Cerebellar nuclear complex (tissue), 1 donor: ENCODE measurements at regions not wholly inside any gene's neighbourhood (a gene's known extent, or its start where the extent isn't known, plus 50 kb on each side); places are given as distances from the start of the nearest gene placed in this dataset.

ENCODE experiments used
- DNase-seq, 2 experiments: peaks; one replicate each; lab custom pipeline; 2025; lab: John Stamatoyannopoulos, UW

DNA sequence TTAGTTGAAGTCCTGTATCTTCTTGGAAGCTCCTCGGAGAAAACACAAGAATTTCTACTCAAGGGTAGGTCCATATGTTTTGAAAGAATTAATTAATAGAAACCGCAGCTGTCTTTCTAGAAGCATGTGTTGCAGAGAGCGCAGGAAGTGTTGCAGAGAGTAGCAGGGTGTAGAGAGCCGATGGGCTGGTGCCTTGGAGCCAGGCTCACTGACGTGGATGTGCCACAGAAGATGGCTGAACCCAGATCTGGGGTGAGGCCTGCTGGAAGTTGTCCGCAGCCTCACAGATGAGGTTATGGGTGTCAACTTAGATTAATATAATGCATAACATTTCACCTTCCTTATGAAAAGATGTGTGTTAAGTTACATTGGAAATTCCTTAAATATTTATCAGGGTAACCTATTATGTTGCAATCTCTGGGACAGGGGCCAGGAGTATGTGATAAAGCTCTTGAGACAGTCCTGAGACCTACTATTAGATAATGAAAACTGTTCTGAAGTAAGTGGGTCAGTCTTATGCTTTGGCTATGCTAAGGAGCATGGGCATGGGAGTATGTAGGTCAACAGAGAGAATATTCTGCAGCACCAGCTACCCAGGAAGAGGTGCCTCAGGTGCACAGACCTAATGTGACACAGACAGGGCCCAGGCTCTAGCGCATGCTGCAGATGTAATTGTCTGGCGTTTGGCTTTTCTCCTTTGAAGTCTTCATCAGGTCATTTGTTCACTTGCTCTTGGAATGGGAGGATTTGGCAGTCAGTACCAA is 973.3 kb downstream of the BCL11B start:
- no peak for DNase-seq

DNA sequence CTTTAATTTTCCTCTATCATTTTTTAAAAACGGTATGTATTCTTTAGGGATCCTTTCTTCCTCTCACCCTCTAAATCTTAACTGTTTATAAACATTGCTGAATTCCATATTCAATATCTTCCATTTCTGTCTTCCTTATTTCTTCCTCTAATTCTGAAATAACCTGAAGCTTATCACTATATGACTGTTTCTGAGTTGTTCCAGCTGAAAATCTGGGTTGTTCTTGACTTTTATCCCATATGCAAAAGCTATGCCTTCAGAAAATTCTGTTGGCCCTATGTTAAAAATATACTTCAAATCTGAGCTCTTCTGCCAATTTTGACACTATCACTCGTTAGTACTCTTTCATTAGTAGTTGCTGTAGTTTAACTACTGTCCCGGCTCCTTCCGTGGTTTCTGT is 970.3 kb downstream of the BCL11B start:
- no peak for DNase-seq

DNA sequence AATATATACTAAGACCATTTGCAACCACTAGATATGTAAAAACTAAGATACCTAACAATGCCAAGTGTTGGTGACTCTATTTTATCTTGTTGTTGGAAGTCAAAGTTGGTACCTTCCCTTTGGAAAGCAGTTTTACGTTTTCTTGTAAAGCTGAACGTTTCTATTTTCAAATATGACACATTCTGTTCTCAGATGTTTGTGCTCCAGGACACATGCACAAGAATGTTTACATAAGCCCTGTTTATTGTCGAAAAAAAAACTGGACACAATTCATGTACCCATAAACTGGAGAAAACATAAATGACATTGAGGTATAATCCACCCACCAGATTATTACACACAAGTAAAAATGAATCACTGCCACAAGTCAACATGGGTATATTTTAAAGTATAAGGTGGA is 967.4 kb downstream of the BCL11B start:
- DNase-seq, result no peak

DNA sequence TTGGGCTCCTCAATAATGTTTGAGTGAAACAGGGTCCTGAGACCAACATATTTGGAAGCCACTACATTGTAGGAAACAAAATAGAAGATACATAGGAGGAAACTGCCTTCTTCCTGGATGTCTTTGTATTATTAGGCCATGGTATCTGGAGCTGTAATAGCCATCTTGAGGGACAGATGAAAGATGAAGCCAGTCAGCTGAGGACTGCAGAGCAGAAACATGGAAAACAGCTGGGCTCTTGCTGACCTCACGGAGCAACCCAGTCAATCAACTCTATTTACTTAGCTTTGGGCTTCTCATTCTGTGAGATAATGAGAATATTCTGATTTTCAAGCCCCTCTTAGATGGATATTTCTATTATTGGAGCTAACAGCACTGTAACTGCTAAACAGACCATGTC is 962.4 kb downstream of the BCL11B start:
- no peak for DNase-seq

DNA sequence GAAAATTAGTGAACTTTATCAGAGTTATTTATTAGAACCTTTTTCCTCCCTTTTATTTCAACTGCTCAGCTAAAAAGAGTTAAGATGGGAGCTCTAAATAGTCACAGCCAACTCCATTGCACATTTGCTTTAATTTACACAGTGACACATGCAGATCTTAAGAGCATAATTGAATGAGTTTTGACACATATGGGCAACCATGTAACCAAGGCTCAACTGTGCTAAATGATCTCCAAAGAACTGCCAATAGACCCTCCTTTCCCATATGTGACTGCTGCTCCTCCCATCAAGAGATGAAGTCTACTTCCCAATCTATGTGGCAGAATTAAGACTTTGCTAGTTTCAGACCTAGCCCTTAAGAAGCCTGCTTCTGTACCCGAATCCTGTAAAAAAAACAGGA is 960.0 kb downstream of the BCL11B start:
- no peak for DNase-seq

DNA sequence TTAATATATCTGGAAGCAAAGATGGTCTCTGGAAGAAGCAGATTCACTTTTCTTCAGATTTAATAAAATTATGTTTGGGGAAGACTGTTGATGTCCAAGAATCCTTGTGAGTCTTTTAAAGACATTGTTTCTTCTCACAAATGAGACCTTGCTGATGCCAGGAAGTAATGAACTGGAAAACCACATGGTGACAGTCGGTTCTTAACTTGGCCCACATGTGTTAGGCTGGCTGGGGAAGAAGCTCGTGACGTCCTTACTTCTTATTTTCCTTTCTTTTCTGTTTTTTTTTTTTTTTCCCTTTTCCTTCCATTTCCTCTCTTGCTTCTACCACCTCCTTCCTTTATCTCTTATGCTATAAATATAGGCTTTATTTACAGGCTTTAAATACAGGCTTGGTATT is 950.2 kb downstream of the BCL11B start:
- no peak for DNase-seq

DNA sequence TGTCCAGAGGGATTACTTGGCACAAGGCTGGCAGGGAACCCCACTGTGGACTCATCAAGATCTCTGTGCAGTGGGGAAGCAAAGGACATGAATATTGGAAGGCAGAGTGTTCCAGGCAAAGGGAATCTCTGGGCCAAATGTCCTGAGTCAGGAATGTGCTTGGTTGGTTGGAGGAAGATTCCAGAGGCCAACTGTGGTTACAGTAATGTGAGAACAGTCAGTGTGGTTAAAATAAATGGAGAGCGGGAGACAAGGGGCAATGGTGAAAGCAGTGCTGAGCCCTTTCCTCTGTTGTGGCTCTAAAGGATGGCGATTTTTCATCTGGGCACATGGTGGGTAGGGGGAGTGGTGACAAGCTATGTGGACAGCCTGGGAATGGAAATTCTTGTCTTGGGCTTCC is 948.2 kb downstream of the BCL11B start:
- DNase-seq, result no peak

DNA sequence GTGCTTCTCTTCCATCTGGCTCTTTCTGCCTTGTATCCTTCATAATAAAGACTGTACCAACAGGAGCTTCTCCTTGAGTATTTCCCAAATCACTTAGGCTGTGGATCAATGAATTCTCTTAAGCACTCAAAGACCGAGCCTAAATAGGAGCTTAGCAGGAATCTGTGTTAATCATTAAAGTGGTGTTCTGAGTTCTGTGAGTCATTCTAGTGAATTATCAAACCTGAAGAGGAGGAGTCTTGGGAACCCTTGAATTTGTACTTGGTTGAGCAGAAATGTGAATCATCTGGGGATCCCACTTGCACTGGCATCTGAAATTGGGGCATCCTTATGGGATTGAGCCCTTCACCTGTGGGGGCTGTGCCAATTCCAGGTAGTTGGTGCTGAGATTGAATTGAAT is 946.2 kb downstream of the BCL11B start:
- DNase-seq, result no peak

DNA sequence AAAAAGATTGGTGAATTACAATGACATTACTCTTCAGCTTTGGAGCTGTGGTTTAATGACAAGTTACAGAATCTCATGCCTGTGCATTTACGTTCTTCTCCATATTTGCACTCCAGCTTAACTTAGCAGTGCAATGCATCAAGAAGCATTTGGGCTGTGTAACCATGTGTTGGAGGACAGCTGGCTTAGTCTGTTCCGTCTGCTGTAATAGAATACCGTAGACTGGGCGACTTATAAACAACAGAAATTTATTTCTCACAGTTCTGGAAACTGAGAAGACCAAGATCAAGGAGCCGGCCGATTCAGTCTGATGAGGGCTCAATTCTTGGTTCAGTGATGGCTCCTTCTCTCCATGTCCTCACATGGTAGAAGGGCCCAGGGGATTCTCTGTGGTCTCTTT is 943.5 kb downstream of the BCL11B start:
- DNase-seq, result no peak

DNA sequence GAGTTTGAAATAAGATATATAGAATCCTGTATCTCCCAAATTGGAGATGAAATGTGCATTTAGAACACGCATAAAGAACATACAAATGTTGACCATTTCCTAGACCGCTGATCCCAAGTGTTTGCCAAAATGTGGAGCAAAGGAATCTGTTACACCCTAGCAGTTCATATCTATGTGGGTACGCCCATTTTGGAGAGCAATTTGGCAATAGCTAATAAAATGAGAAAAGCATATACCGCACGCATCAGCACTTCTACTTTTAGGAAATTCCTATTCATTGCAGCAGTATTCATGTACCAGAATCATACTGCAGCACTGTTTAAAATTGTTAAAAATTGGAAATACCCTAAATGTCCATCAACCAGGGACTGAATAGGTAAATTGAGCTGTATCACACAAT is 937.8 kb downstream of the BCL11B start:
- no peak for DNase-seq

DNA sequence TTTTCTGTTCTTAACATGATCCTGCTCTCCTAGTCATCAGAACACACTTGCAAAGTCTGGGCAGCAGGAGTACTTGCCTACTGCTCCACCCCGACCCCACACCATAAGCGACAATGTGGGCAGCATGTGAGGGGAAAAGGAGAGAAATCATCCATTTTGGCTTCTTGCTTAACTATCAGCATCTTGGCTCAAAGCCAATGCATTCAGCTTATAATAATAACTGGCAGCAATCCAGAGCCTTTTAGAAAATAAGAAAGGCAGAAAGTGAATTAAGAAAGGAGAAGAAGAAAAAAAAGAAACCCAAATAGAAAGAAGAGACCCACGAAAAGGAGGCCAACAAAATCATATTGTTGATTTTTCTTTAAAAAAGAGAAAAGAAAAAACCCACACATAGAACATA is 930.8 kb downstream of the BCL11B start:
- DNase-seq, result no peak

DNA sequence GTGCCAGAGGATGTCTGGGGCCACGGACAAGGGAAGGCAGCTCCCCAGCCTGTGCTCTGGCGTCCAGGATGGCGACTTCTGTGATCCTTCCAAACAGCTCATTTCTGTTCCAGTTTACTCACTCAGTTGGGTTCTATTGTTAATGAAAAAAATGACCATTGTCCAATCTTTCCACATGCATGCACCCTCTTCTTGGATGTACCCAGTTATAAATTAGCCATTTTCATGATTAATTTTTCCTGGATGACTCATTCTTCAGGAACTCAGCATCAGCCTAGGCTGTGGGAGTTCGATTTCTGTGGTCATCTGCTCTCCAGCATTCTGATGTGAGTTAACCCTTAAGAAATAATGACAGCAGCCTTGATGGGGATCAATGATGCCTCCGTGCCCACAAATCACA is 926.8 kb downstream of the BCL11B start:
- DNase-seq, result no peak

DNA sequence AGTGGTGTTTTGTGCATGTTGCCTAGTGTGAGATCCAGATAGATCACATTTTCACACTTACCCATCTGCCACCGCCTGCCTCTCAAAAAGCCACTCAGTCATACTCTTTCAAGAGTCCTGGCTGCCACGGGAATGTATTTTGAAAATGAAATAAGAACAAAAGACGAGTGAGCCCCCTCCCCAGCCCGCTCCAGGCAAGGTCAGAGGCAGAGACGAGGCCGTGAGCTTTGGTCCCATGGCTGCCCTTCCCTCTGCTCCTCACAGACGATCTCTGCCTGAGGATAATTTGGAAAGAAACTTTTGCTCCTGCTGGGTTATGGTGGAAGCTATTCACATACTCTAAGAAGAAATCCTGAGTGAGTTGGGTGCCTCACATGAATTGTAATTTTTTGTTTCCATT is 924.3 kb downstream of the BCL11B start:
- DNase-seq, result no peak

DNA sequence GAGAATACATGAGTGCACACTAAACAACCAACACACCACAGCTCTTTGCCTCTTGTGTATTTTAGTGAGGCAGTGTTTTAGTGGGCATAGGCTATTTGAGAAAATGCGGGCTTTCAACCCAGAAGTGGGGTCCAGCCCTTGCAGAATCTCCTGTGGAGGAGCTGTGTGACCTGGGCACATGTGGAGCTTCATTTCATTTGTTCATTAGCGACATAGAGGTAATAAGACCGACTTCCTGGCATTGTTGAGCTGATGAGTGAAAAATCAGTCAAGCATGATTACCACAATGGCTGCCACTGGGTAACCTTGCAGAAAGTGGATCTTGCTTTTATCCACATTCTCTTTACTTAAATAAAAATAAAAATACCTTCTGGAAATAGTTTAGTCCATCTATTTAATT is 923.5 kb downstream of the BCL11B start:
- DNase-seq, result no peak

DNA sequence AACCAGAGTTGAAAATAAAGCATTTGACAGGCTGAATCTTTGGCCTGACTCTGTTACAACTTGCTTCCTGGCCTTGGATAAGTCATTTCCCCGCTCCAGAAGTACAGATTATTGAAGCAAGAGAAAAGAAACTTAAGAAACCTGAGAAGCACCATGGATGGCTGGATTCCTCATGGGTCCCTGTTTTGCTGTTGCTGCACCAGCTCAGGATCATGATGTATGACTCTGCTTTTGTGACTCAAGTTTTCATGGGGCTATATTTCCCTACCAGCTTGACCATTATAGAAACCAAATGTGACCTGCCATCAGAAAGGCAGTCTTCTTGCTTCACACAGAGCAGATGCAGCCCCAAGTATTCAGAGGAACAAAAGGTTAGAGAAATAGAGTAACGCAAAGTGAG is 921.8 kb downstream of the BCL11B start:
- DNase-seq, result no peak

DNA sequence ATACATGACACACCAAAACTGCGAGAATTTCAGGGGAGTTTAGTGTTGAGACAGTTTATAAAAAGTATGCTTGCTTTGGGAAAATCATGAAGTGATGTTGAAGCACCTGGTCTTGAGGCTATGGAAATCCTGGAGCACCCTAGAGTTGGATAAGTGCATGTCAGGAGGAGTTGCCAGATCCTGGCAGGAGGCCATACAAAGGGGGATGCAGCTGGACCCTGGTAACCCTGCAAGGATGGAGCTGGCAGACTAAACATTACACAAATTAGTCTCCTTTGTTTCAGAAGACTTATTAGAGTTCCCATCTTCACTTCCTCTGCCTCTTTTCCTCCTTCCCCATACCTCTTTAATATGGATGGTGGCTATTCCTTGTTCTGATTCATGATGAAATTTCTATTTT is 907.0 kb downstream of the BCL11B start:
- no peak for DNase-seq

DNA sequence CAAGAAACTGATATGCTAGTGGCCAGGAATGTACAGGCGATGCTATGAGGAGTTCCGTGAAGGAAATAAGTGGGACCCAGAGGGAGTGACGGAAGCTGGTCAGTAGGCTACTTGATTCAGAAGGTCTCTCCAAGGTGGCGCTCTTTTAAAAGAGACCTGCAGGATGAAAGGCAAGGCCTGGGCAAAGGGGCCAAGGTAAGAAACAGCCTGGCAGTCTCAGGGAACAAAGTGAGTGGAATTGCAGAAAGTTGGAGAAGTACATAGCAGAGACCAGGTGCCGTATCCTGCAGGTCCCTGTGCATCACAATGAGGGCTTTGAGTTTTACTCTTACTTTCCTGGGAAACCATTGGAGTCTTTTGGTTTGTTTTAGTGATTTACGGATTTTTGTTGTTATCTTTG is 905.6 kb downstream of the BCL11B start:
- DNase-seq, result no peak

DNA sequence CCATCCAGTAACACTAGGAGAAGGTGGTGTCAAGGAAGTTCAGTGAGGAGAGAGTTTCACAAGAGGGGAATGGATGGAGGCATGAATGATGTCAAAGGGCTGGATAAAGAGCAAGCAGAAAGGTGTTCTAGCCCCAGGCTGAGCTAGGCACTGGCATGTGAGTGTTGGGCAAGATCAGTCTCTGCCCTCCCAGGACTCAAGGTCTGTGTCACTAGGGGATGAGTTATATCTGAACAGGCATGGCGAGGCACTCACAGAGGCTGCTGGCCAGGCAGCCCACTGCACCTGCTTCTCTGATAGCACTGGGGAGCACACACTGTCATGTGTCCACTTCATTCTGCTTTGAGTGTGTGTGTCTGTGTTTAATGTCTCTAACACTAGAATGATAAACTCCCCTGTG is 903.8 kb downstream of the BCL11B start:
- DNase-seq, result no peak

DNA sequence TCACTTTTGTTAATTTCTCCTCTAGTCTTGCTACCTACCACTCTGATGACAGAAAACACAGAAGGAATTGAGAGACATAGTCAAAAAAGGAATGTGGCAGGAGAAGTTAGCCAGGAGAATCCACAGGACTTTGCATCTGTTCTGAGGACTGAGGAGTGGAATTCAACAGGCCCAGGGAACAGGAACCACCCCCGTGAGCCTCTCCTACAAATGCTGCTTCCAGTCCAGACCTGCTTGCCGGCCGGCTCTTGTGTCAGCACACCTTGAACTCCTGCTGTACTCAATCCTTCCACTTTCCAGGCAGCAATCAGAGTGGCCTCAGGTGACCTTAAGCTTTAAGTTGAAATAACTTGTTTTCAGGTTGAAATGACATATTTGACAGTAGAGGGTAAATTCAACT is 903.1 kb downstream of the BCL11B start:
- no peak for DNase-seq

DNA sequence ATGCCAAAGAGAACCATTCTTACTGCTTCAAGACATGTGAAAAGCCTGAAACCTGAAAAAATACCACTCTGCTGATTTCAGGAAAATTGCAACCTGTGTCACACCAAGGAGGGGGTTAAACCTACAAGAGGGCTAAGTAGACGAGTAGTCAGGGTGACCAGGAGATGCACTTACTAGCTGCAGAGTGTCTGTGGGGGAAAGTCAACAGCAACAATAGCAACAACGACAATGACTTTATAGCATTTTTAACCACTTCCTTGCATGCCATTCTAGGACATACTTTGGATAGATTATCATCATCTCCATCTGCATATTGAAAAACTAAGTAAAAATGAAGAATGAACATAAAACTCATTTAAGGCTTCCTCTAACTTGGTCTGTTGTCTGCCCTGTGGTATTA is 902.7 kb downstream of the BCL11B start:
- no peak for DNase-seq

DNA sequence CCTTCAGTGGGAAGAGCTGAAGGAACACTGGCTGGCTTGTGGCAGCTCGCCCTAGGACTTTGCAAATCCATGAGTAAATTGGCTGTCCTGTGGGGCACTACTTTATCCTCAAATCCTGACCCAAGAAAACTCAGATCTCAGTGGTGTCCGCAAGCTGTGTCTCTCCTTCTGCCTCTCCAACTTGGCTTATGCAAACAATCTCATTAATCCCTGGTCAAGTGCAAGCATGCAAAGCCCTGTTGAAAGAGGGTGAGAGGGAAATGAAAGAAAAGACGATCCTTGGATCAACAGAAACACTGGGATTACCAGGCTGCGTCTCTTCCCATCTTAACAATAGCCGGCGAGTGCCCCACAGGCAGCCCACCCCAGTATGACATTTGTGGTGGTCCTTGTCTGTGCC is 901.6 kb downstream of the BCL11B start:
- DNase-seq, result no peak

DNA sequence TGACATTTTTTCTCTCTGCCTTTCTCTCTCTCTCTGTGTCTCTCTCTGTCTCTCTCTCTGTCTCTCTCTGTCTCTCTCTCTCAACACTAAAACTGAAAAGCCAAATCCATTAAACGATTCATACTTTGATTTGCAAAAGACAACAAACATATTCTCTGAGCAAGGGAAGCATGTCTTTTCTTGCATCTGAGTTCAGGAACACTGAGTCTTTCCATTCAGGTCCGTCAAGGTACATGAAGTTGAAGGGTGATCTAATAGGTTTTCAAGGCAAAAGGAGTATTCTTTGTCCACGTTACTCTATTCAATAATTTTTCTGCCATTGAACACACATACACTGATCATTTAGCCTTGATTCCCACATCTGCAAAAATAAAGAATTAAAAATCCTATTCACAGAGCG is 900.9 kb downstream of the BCL11B start:
- no peak for DNase-seq

DNA sequence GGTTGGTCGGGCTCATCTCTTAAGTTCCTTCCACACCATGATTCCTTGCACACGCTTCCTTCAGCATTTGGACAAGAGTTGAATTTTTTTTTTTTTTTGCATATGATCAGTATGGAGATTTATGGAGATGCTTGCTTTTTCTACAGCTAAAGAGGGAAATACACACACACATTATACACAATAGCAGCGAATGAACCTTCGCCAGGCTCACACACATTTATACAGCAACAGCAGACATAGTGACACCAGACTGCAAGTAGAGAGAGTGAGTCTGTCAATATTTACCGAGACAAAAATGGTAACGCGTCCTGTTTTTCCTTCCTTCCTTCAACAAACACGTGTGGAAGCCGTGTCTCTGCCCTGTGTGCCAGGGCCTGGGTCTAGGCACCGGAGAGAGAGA is 897.9 kb downstream of the BCL11B start:
- DNase-seq, result no peak

DNA sequence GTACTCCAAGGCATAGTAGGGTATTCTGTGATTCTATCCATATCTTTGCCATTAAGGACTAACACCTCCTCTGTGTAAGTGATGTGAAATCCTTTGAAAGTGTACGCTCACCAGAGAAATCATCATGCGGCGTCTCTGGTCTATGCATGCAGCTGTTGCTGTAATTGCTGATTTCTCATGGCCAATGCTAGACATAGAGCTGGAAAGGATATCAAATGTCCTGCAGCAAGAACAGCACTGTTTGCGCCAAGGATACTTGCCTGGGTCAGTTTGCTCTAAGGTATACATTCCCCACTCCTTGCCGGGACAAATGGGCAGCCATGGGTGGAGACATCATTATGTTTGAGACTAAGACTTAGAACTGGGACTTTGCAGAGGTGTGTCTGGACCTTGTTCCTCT is 896.4 kb downstream of the BCL11B start:
- no peak for DNase-seq

DNA sequence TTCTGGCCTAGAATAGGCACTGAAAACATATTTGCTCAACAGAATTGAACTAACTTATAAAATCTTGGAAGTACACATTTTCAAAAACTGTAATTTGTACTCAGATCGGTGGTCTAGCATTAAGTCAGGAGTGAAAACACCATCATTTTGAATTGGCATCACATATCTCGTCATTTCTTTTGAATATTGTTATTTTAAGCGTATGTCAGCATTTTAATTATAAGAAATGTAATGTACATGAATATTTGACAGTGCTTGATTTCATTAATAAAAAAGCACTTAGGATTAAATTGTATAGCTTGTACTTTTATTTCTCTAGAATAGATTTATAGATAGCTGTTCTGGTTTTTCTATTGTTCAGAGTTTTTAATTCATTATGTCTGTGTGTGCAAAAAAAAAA is 892.2 kb downstream of the BCL11B start:
- no peak for DNase-seq
